ENCODE measurements at regions not wholly inside any gene's neighbourhood (a gene's known extent, or its start where the extent isn't known, plus 50 kb on each side); places are given as distances from the start of the nearest gene placed in this dataset.
"Not testable (repeated sequence)": the region's sequence is repeated elsewhere in the genome, so short reads cannot be mapped to it uniquely, and the experiment has no call there.

GRCh38 chr9:15073620-15074019 is 163.4 kb upstream of the FREM1 start:
- DNase-seq (ENCODE audit: insufficient read length, low spot score): no peak
- TF ChIP-seq, protein P1, sequence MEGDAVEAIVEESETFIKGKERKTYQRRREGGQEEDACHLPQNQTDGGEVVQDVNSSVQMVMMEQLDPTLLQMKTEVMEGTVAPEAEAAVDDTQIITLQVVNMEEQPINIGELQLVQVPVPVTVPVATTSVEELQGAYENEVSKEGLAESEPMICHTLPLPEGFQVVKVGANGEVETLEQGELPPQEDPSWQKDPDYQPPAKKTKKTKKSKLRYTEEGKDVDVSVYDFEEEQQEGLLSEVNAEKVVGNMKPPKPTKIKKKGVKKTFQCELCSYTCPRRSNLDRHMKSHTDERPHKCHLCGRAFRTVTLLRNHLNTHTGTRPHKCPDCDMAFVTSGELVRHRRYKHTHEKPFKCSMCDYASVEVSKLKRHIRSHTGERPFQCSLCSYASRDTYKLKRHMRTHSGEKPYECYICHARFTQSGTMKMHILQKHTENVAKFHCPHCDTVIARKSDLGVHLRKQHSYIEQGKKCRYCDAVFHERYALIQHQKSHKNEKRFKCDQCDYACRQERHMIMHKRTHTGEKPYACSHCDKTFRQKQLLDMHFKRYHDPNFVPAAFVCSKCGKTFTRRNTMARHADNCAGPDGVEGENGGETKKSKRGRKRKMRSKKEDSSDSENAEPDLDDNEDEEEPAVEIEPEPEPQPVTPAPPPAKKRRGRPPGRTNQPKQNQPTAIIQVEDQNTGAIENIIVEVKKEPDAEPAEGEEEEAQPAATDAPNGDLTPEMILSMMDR (IDR thresholded peaks at IDR 0.05; ENCODE audit: insufficient read depth, missing control alignments): no peak
- FAIRE-seq: no peak

- DNase-seq (ENCODE audit: insufficient read length, low spot score) (no peak), FAIRE-seq (no peak)
- TF ChIP-seq, protein P1 (IDR thresholded peaks at IDR 0.05; ENCODE audit: insufficient read depth, missing control alignments): no peak
These were observed 160.5 kb upstream of the FREM1 start for GRCh38 chr9:15070716-15071115.

GRCh38 chr9:15069106-15069505 is 158.9 kb upstream of the FREM1 start:
- FAIRE-seq (no peak), DNase-seq (ENCODE audit: insufficient read length, low spot score) (no peak)
- TF ChIP-seq, protein P1 (IDR thresholded peaks at IDR 0.05; ENCODE audit: insufficient read depth, missing control alignments): no peak

DNA sequence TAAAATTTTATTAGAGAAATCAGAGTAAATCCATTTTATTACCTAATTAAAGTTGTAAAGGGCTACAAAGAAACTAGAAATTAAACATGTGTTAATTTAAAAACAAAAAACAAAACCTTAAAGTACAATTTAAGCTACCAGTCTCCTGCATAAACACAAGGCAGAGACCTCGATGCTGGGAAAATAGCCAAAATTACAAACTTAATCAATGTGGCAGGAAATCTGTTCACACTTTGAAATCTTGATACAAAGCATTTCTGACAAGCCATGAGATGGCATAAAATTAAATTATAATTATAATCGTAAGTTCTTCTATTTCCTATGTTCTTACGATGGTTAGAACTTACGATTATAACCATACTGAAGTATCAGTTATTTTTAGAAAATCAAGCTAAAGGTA is 158.0 kb upstream of the FREM1 start:
- DNase-seq (ENCODE audit: insufficient read length, low spot score) (no peak), FAIRE-seq (no peak)
- TF ChIP-seq, protein P1 (IDR thresholded peaks at IDR 0.05; ENCODE audit: insufficient read depth, missing control alignments): no peak

- FAIRE-seq: no peak
- TF ChIP-seq, protein P1 (IDR thresholded peaks at IDR 0.05; ENCODE audit: insufficient read depth, missing control alignments): no peak
- no peak for DNase-seq (ENCODE audit: insufficient read length, low spot score)
These were observed 148.8 kb upstream of the FREM1 start for GRCh38 chr9:15059003-15059402.

DNA sequence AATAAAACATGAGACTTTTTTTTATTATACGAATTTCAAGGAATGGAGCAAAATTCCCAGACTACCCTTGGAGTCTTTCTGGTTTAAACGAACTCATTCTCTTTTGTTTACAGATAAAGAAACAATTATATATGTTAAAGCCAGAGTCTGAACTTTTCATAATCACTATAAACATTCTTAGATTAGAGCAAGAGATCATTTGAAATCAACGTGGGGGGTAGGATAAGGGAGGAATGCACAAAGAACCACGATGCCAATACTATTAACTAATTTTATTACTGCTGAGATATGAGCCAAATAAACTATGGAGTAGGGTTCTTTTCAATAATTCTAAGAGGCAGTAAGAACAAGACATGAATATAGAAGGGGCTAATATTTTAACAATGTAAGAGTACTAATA is 148.0 kb upstream of the FREM1 start:
- DNase-seq (ENCODE audit: insufficient read length, low spot score): no peak
- no peak for FAIRE-seq
- TF ChIP-seq, protein P1 (IDR thresholded peaks at IDR 0.05; ENCODE audit: insufficient read depth, missing control alignments): no peak

GRCh38 chr9:15055284-15055683 is 145.1 kb upstream of the FREM1 start:
- TF ChIP-seq, protein P1 (IDR thresholded peaks at IDR 0.05; ENCODE audit: insufficient read depth, missing control alignments): peak; percentile 1
- not testable (repeated sequence) for FAIRE-seq; DNase-seq (ENCODE audit: insufficient read length, low spot score)

Measured in D721Med (cell line).